GM23248 (cell line): ENCODE measurements at regions not wholly inside any gene's neighbourhood (a gene's known extent, or its start where the extent isn't known, plus 50 kb on each side); places are given as distances from the start of the nearest gene placed in this dataset.

Source experiments
- EZH2 ChIP-seq: fragments of 200-600 bp; sonication (generic); IDR thresholded peaks from 2 replicates; pipeline ENCODE4 v1.6.1; 2018; ENCODE audit warnings: antibody characterized with exemption, mild to moderate bottlenecking; ENCODE audit not compliant: insufficient read depth, poor library complexity, severe bottlenecking
- EZH2phosphoT487 ChIP-seq: fragments of 200-600 bp; sonication (generic); IDR thresholded peaks from 2 replicates; pipeline ENCODE4 v1.6.1; 2018; ENCODE audit warnings: antibody characterized with exemption, moderate library complexity, mild to moderate bottlenecking, low read depth; ENCODE audit not compliant: insufficient read depth

- no peak for TF ChIP-seq EZH2phosphoT487
- no peak for TF ChIP-seq EZH2
Observed at GRCh38 chr2:204436230-204436629, 109.0 kb upstream of the PARD3B start.
